ENCODE measurements at regions not wholly inside any gene's neighbourhood (a gene's known extent, or its start where the extent isn't known, plus 50 kb on each side); places are given as distances from the start of the nearest gene placed in this dataset.

- H4K8ac ChIP-seq (ENCODE audit: extremely low read depth, insufficient read depth, low read length) = no peak overlapping the region
- H2BK5ac ChIP-seq (ENCODE audit: low read depth, low read length) = no peak overlapping the region
- H4K5ac ChIP-seq (ENCODE audit: insufficient read length, low read depth, low read length) = no peak overlapping the region
- H2BK15ac ChIP-seq (ENCODE audit: low read length) = no peak overlapping the region
- no peaks in the 10 kb centered on the region for H4K20me1 ChIP-seq (replicated peaks in 1 of 2; ENCODE audit: control insufficient read depth in 1 of 2, insufficient read depth in 2 of 2, low read length in 2 of 2)
- H3K18ac ChIP-seq (ENCODE audit: extremely low read depth, low read length) = no peak overlapping the region
- CTCF ChIA-PET (ENCODE audit: partially characterized antibody) = interaction anchor here (1.4 to 1.6 kb wide), 3 partner anchors 19 to 127 kb away, joined by 3 to 5 read pairs (median 3); no protein-coding TSS in a partner anchor
- no peak overlapping the region for H3K4me2 ChIP-seq (ENCODE audit: insufficient read depth in 1 of 2, low read depth in 2 of 2, low read length in 2 of 2)
- no peaks in the 10 kb centered on the region for H3K23me2 ChIP-seq (ENCODE audit: low read depth, low read length)
- H3K9me3 ChIP-seq (ENCODE audit: insufficient read depth in 2 of 2, low read depth in 1 of 2, low read length in 1 of 2) = no peaks in the 10 kb centered on the region; a peak in 1 of 4 replicates
- H3K9ac ChIP-seq (replicated peaks in 1 of 4; ENCODE audit: extremely low read depth in 1 of 4, low read depth in 3 of 4, low read length in 3 of 4) = no peak overlapping the region
- H2BK20ac ChIP-seq (ENCODE audit: low read length) = no peak overlapping the region
- H3K14ac ChIP-seq (ENCODE audit: insufficient read length) = no peak overlapping the region
- no peak overlapping the region for H3K56ac ChIP-seq (replicated peaks; ENCODE audit: insufficient read length, low read depth, low read length)
- no peaks in the 10 kb centered on the region for H3K79me2 ChIP-seq (ENCODE audit: control insufficient read depth in 1 of 2, insufficient read depth in 2 of 2, low read length in 2 of 2)
- no peak overlapping the region for H3K4me3 ChIP-seq (ENCODE audit: extremely low read depth in 1 of 4, insufficient read depth in 2 of 4, low read depth in 3 of 4, low read length in 4 of 4)
- TF ChIP-seq POLR2AphosphoS5 (IDR thresholded peaks at IDR 0.05; ENCODE audit: low read depth, low read length) = no peak
- no peak for TF ChIP-seq BCL11A (IDR thresholded peaks at IDR 0.05; ENCODE audit: low read depth in 2 of 2, low read length in 2 of 2)
- no peak for TF ChIP-seq CBX8 (IDR thresholded peaks at IDR 0.05; ENCODE audit: borderline replicate concordance, low read depth, low read length)
- no peak for TF ChIP-seq SRF (IDR thresholded peaks at IDR 0.05; ENCODE audit: low read depth, low read length)
- no peak for TF ChIP-seq POLR2A (IDR thresholded peaks at IDR 0.05; ENCODE audit: control extremely low read depth in 1 of 2, low read depth in 2 of 2, low read length in 2 of 2)
- no peak for TF ChIP-seq EZH2 (IDR thresholded peaks at IDR 0.05; ENCODE audit: low read depth, low read length, severe bottlenecking)
- no peak for TF ChIP-seq SIX5 (IDR thresholded peaks at IDR 0.05; ENCODE audit: low read depth, low read length)
- TF ChIP-seq TBP (IDR thresholded peaks at IDR 0.05; ENCODE audit: low read depth, low read length) = no peak
- TF ChIP-seq RAD21 (IDR thresholded peaks at IDR 0.05 in 1 of 2, conservative IDR thresholded peaks at IDR 0.05 in 1 of 2; ENCODE audit: low read depth in 2 of 2, low read length in 2 of 2) = no peak
- TF ChIP-seq TCF12 (IDR thresholded peaks at IDR 0.05; ENCODE audit: low read depth, low read length) = no peak
- TF ChIP-seq CBX5 (IDR thresholded peaks at IDR 0.05; ENCODE audit: low read depth, low read length) = no peak
- TF ChIP-seq POU5F1 (IDR thresholded peaks at IDR 0.05; ENCODE audit: low read depth, low read length) = no peak
- no peak for TF ChIP-seq RXRA (IDR thresholded peaks at IDR 0.05; ENCODE audit: insufficient read depth, low read depth, low read length)
- TF ChIP-seq SUZ12 (IDR thresholded peaks at IDR 0.05; ENCODE audit: low read length) = no peak
- TF ChIP-seq KDM4A (IDR thresholded peaks at IDR 0.05; ENCODE audit: low read depth, low read length, severe bottlenecking) = no peak
- TF ChIP-seq RFX5 (IDR thresholded peaks at IDR 0.05; ENCODE audit: borderline replicate concordance, low read depth, low read length) = no peak
- TF ChIP-seq EGR1 (IDR thresholded peaks at IDR 0.05; ENCODE audit: borderline replicate concordance, low read depth, low read length) = no peak
- no peak overlapping the region for H2BK12ac ChIP-seq (ENCODE audit: low read depth, low read length)
- H3K4me1 ChIP-seq (replicated peaks in 1 of 4; ENCODE audit: control insufficient read depth in 3 of 4, insufficient read depth in 4 of 4, low read length in 3 of 4) = no peaks in the 10 kb centered on the region
- no peak overlapping the region for H4K91ac ChIP-seq (replicated peaks; ENCODE audit: insufficient read length, low read length)
- no peak for DNase-seq (ENCODE audit: low read depth in 1 of 2, low spot score in 2 of 2)
- H3K27me3 ChIP-seq (replicated peaks in 1 of 4; ENCODE audit: control insufficient read depth in 3 of 4, extremely low read depth in 1 of 4, insufficient read depth in 3 of 4, low read length in 3 of 4) = no peaks in the 10 kb centered on the region
- no peak overlapping the region for H3K4ac ChIP-seq (replicated peaks; ENCODE audit: insufficient read length, low read depth, low read length)
- H3K27ac ChIP-seq (ENCODE audit: low read depth, low read length) = no peak overlapping the region
- no peaks in the 10 kb centered on the region for H3K36me3 ChIP-seq (ENCODE audit: control insufficient read depth in 2 of 4, insufficient read depth in 4 of 4, low read length in 3 of 4)
- POLR2A ChIA-PET (ENCODE audit: partially characterized antibody) = no interaction called here
- H3K23ac ChIP-seq (ENCODE audit: insufficient read length) = no peak overlapping the region
- H2BK120ac ChIP-seq (replicated peaks; ENCODE audit: low read depth, low read length) = no peak overlapping the region
- no peak for FAIRE-seq
- no peak overlapping the region for H2AK5ac ChIP-seq (ENCODE audit: low read depth, low read length)
- H3K79me1 ChIP-seq (ENCODE audit: low read depth, low read length) = no peaks in the 10 kb centered on the region
- H2AFZ ChIP-seq (ENCODE audit: low read length) = no peak overlapping the region
Measured at GRCh38 chr11:13091373-13091772, 82.3 kb downstream of the RASSF10 start.
